ENCODE measurements at regions not wholly inside any gene's neighbourhood (a gene's known extent, or its start where the extent isn't known, plus 50 kb on each side); places are given as distances from the start of the nearest gene placed in this dataset.
"Not testable (repeated sequence)": the region's sequence is repeated elsewhere in the genome, so short reads cannot be mapped to it uniquely, and the experiment has no call there.

DNA sequence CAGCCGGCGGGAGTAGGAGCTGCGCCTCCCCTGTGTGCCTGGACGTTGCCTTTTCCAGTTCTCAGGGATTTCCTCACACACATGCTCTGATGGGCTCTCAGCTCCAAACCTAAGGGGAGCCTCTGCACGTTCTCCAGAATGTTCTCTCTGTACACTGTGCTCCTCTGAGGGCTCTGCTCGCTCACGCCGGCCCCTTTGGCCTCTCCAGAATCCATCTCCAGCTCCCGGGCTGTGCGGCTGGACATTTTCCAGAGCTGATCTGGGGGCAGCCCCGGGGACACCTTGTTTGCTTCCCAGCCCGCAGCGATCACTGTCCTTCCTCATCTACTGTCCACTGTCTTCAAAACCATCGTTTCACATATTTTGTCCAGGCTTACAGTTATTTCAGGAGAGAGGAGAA lies 245.4 kb upstream of the HDAC4 start:
- ATAC-seq: no peak
- TF ChIP-seq PPARA (CRISPR knock-in tag; IDR thresholded peaks at IDR 0.05; ENCODE audit: borderline replicate concordance): no peak
- TF ChIP-seq GLIS3 (CRISPR knock-in tag; IDR thresholded peaks at IDR 0.05): no peak
- no peak for TF ChIP-seq ARNTL (CRISPR knock-in tag; IDR thresholded peaks at IDR 0.05; ENCODE audit: borderline replicate concordance, low read depth)
- no peak for TF ChIP-seq ZNF70 (CRISPR knock-in tag; IDR thresholded peaks at IDR 0.05)
- no peak for TF ChIP-seq TCF4 (CRISPR knock-in tag; IDR thresholded peaks at IDR 0.05; ENCODE audit: borderline replicate concordance)
- TF ChIP-seq, protein P1, sequence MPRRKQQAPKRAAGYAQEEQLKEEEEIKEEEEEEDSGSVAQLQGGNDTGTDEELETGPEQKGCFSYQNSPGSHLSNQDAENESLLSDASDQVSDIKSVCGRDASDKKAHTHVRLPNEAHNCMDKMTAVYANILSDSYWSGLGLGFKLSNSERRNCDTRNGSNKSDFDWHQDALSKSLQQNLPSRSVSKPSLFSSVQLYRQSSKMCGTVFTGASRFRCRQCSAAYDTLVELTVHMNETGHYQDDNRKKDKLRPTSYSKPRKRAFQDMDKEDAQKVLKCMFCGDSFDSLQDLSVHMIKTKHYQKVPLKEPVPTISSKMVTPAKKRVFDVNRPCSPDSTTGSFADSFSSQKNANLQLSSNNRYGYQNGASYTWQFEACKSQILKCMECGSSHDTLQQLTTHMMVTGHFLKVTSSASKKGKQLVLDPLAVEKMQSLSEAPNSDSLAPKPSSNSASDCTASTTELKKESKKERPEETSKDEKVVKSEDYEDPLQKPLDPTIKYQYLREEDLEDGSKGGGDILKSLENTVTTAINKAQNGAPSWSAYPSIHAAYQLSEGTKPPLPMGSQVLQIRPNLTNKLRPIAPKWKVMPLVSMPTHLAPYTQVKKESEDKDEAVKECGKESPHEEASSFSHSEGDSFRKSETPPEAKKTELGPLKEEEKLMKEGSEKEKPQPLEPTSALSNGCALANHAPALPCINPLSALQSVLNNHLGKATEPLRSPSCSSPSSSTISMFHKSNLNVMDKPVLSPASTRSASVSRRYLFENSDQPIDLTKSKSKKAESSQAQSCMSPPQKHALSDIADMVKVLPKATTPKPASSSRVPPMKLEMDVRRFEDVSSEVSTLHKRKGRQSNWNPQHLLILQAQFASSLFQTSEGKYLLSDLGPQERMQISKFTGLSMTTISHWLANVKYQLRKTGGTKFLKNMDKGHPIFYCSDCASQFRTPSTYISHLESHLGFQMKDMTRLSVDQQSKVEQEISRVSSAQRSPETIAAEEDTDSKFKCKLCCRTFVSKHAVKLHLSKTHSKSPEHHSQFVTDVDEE (CRISPR knock-in tag; IDR thresholded peaks at IDR 0.05): no peak
- no peak for TF ChIP-seq CSDC2 (CRISPR knock-in tag; IDR thresholded peaks at IDR 0.05)
- TF ChIP-seq, protein P2, sequence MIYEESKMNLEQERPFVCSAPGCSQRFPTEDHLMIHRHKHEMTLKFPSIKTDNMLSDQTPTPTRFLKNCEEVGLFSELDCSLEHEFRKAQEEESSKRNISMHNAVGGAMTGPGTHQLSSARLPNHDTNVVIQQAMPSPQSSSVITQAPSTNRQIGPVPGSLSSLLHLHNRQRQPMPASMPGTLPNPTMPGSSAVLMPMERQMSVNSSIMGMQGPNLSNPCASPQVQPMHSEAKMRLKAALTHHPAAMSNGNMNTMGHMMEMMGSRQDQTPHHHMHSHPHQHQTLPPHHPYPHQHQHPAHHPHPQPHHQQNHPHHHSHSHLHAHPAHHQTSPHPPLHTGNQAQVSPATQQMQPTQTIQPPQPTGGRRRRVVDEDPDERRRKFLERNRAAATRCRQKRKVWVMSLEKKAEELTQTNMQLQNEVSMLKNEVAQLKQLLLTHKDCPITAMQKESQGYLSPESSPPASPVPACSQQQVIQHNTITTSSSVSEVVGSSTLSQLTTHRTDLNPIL (CRISPR knock-in tag; IDR thresholded peaks at IDR 0.05; ENCODE audit: low read depth): no peak
- TF ChIP-seq SNAI2 (CRISPR knock-in tag; IDR thresholded peaks at IDR 0.05): no peak
- TF ChIP-seq BACH2 (CRISPR knock-in tag; IDR thresholded peaks at IDR 0.05; ENCODE audit: borderline replicate concordance): no peak
- no peak for TF ChIP-seq RARB (CRISPR knock-in tag; IDR thresholded peaks at IDR 0.05)
- no peak for TF ChIP-seq ZNF8 (CRISPR knock-in tag; IDR thresholded peaks at IDR 0.05)

DNA sequence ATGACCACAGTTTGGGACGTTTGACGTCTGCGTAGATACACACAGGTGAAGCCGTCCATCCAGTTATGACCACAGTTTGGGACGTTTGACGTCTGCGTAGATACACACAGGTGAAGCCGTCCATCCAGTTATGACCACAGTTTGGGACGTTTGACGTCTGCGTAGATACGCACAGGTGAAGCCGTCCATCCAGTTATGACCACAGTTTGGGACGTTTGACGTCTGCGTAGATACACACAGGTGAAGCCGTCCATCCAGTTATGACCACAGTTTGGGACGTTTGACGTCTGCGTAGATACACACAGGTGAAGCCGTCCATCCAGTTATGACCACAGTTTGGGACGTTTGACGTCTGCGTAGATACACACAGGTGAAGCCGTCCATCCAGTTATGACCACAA lies 243.8 kb upstream of the HDAC4 start:
- not testable (repeated sequence) for ATAC-seq

DNA sequence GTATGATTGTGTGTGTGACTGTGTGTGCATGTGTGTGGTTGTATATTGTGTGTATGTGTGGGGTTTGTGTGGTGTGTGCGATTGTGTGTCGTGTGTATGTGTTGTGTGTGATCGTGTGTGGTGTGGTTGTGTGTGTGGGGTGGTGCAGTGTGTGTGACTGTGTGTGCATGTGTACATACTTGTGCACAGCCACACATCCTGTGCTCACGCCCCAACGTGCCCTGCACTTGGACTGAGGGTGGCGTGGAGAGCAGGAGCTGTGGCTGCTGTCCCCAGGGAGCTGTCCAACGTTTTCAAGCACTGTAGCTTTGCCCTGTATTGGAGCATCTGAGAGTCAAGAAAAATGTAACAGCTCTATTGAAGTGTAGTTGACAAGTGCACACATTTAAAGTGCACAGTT lies 243.2 kb upstream of the HDAC4 start:
- TF ChIP-seq GLIS3 (CRISPR knock-in tag; IDR thresholded peaks at IDR 0.05): no peak
- no peak for TF ChIP-seq ZFP3 (CRISPR knock-in tag; IDR thresholded peaks at IDR 0.05)
- TF ChIP-seq, protein P2 (CRISPR knock-in tag; IDR thresholded peaks at IDR 0.05; ENCODE audit: low read depth): no peak
- TF ChIP-seq ESRRG (CRISPR knock-in tag; IDR thresholded peaks at IDR 0.05): no peak
- TF ChIP-seq, protein P3, sequence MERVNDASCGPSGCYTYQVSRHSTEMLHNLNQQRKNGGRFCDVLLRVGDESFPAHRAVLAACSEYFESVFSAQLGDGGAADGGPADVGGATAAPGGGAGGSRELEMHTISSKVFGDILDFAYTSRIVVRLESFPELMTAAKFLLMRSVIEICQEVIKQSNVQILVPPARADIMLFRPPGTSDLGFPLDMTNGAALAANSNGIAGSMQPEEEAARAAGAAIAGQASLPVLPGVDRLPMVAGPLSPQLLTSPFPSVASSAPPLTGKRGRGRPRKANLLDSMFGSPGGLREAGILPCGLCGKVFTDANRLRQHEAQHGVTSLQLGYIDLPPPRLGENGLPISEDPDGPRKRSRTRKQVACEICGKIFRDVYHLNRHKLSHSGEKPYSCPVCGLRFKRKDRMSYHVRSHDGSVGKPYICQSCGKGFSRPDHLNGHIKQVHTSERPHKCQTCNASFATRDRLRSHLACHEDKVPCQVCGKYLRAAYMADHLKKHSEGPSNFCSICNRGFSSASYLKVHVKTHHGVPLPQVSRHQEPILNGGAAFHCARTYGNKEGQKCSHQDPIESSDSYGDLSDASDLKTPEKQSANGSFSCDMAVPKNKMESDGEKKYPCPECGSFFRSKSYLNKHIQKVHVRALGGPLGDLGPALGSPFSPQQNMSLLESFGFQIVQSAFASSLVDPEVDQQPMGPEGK (CRISPR knock-in tag; IDR thresholded peaks at IDR 0.05; ENCODE audit: borderline replicate concordance): no peak
- TF ChIP-seq SNAI2 (CRISPR knock-in tag; IDR thresholded peaks at IDR 0.05): no peak
- TF ChIP-seq, protein P4, sequence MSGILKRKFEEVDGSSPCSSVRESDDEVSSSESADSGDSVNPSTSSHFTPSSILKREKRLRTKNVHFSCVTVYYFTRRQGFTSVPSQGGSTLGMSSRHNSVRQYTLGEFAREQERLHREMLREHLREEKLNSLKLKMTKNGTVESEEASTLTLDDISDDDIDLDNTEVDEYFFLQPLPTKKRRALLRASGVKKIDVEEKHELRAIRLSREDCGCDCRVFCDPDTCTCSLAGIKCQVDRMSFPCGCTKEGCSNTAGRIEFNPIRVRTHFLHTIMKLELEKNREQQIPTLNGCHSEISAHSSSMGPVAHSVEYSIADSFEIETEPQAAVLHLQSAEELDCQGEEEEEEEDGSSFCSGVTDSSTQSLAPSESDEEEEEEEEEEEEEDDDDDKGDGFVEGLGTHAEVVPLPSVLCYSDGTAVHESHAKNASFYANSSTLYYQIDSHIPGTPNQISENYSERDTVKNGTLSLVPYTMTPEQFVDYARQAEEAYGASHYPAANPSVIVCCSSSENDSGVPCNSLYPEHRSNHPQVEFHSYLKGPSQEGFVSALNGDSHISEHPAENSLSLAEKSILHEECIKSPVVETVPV (CRISPR knock-in tag; IDR thresholded peaks at IDR 0.05): no peak
- no peak for TF ChIP-seq CSDC2 (CRISPR knock-in tag; IDR thresholded peaks at IDR 0.05)
- no peak for TF ChIP-seq BACH2 (CRISPR knock-in tag; IDR thresholded peaks at IDR 0.05; ENCODE audit: borderline replicate concordance)
- TF ChIP-seq, protein P5, sequence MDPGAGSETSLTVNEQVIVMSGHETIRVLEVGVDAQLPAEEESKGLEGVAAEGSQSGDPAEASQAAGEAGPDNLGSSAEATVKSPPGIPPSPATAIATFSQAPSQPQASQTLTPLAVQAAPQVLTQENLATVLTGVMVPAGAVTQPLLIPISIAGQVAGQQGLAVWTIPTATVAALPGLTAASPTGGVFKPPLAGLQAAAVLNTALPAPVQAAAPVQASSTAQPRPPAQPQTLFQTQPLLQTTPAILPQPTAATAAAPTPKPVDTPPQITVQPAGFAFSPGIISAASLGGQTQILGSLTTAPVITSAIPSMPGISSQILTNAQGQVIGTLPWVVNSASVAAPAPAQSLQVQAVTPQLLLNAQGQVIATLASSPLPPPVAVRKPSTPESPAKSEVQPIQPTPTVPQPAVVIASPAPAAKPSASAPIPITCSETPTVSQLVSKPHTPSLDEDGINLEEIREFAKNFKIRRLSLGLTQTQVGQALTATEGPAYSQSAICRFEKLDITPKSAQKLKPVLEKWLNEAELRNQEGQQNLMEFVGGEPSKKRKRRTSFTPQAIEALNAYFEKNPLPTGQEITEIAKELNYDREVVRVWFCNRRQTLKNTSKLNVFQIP (CRISPR knock-in tag; IDR thresholded peaks at IDR 0.05; ENCODE audit: borderline replicate concordance, low read depth): no peak
- no peak for TF ChIP-seq ZNF565 (CRISPR knock-in tag; conservative IDR thresholded peaks at IDR 0.05; ENCODE audit: low read depth)
- no peak for TF ChIP-seq ZFP30 (CRISPR knock-in tag; IDR thresholded peaks at IDR 0.05)
- TF ChIP-seq ZNF8 (CRISPR knock-in tag; IDR thresholded peaks at IDR 0.05): no peak
- no peak for TF ChIP-seq PPARA (CRISPR knock-in tag; IDR thresholded peaks at IDR 0.05; ENCODE audit: borderline replicate concordance)
- no peak for TF ChIP-seq ZC3H10 (CRISPR knock-in tag; IDR thresholded peaks at IDR 0.05)
- no peak for TF ChIP-seq ISL1 (CRISPR knock-in tag; IDR thresholded peaks at IDR 0.05)
- TF ChIP-seq ARNTL (CRISPR knock-in tag; IDR thresholded peaks at IDR 0.05; ENCODE audit: borderline replicate concordance, low read depth): no peak
- TF ChIP-seq ZNF70 (CRISPR knock-in tag; IDR thresholded peaks at IDR 0.05): no peak
- no peak for TF ChIP-seq RARB (CRISPR knock-in tag; IDR thresholded peaks at IDR 0.05)
- no peak for TF ChIP-seq OSR1 (CRISPR knock-in tag; IDR thresholded peaks at IDR 0.05)
- ATAC-seq: no peak
